DND-41 (cell line): ENCODE measurements at regions not wholly inside any gene's neighbourhood (a gene's known extent, or its start where the extent isn't known, plus 50 kb on each side); places are given as distances from the start of the nearest gene placed in this dataset.

ENCODE experiments used
- ATAC-seq: fragments of 200-7000 bp; cut with Tn5 transposase; 3 replicates; pipeline ENCODE4 v1.9.1; 2021; ENCODE audit warnings: low read depth; ENCODE audit not compliant: insufficient read depth
- DNase-seq: peaks from one replicate; pipeline ENCODE4 v3.0.0-alpha.2; 2020
- H2AFZ ChIP-seq: 2 replicates; pipeline ENCODE4 v1.6.0; 2012; ENCODE audit warnings: low read depth, low read length
- H3K27ac ChIP-seq: 2 replicates; pipeline ENCODE4 v1.5.1; 2012; ENCODE audit warnings: low read length, inconsistent platforms
- H3K27me3 ChIP-seq: fragments of 200-600 bp; sonication (generic); 2 replicates; pipeline ENCODE4 v1.6.0; 2012; ENCODE audit warnings: low read length, mild to moderate bottlenecking, inconsistent platforms; ENCODE audit not compliant: insufficient read depth, poor library complexity
- H3K36me3 ChIP-seq: 2 replicates; pipeline ENCODE4 v1.5.1; 2012; ENCODE audit warnings: low read length, inconsistent platforms; ENCODE audit not compliant: insufficient read depth
- H3K4me1 ChIP-seq: 2 replicates; pipeline ENCODE4 v1.5.1; 2012; ENCODE audit warnings: mild to moderate bottlenecking, low read length; ENCODE audit not compliant: insufficient read depth
- H3K4me2 ChIP-seq: 2 replicates; pipeline ENCODE4 v1.6.0; 2012; ENCODE audit warnings: mild to moderate bottlenecking, moderate library complexity, low read length, inconsistent platforms; ENCODE audit not compliant: insufficient read depth
- H3K4me3 ChIP-seq, 2 experiments: fragments of 200-600 bp in 1 of 2; shearing (Covaris generic) in 1 of 2; 2 replicates each; pipeline ENCODE4 v1.5.1; 2012 to 2016; ENCODE audit warnings: inconsistent platforms in 2 of 2, low read length in 2 of 2, mild to moderate bottlenecking in 2 of 2, low read depth in 1 of 2, moderate library complexity in 1 of 2
- H3K79me2 ChIP-seq: 2 replicates; pipeline ENCODE4 v1.6.0; 2012; ENCODE audit warnings: low read length, inconsistent platforms; ENCODE audit not compliant: insufficient read depth
- H3K9ac ChIP-seq: 2 replicates; pipeline ENCODE4 v1.6.0; 2012; ENCODE audit warnings: low read depth, mild to moderate bottlenecking, inconsistent platforms, low read length, moderate library complexity
- H3K9me3 ChIP-seq: 2 replicates; pipeline ENCODE4 v1.5.1; 2012; ENCODE audit warnings: low read length, moderate library complexity, mild to moderate bottlenecking, inconsistent platforms; ENCODE audit not compliant: insufficient read depth, severe bottlenecking
- H4K20me1 ChIP-seq: 2 replicates; pipeline ENCODE4 v1.6.0; 2012; ENCODE audit warnings: low read length; ENCODE audit not compliant: insufficient read depth
- EZH2 ChIP-seq: IDR thresholded peaks from 3 replicates; pipeline ENCODE4 v1.6.1; 2012; ENCODE audit warnings: borderline replicate concordance, low read depth, mild to moderate bottlenecking, moderate library complexity, low read length, inconsistent platforms; ENCODE audit not compliant: severe bottlenecking
- TF ChIP-seq, protein P1 (sequence below): IDR thresholded peaks from 2 replicates; pipeline ENCODE4 v1.5.1; 2012; ENCODE audit warnings: borderline replicate concordance, low read length, moderate library complexity, mild to moderate bottlenecking; ENCODE audit not compliant: poor library complexity, severe bottlenecking; ENCODE audit errors: extremely low read depth

GRCh38 chr10:111993321-111993720 is 190.2 kb downstream of the GPAM start:
- no peaks in the 10 kb centered on the region for H3K79me2 ChIP-seq
- no peaks in the 10 kb centered on the region for H4K20me1 ChIP-seq
- no peak overlapping the region for H3K27ac ChIP-seq
- DNase-seq (no peak), ATAC-seq (no peak)
- TF ChIP-seq EZH2: no peak
- TF ChIP-seq, protein P1, sequence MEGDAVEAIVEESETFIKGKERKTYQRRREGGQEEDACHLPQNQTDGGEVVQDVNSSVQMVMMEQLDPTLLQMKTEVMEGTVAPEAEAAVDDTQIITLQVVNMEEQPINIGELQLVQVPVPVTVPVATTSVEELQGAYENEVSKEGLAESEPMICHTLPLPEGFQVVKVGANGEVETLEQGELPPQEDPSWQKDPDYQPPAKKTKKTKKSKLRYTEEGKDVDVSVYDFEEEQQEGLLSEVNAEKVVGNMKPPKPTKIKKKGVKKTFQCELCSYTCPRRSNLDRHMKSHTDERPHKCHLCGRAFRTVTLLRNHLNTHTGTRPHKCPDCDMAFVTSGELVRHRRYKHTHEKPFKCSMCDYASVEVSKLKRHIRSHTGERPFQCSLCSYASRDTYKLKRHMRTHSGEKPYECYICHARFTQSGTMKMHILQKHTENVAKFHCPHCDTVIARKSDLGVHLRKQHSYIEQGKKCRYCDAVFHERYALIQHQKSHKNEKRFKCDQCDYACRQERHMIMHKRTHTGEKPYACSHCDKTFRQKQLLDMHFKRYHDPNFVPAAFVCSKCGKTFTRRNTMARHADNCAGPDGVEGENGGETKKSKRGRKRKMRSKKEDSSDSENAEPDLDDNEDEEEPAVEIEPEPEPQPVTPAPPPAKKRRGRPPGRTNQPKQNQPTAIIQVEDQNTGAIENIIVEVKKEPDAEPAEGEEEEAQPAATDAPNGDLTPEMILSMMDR: no peak
- no peak overlapping the region for H2AFZ ChIP-seq
- no peak overlapping the region for H3K9ac ChIP-seq
- no peaks in the 10 kb centered on the region for H3K4me1 ChIP-seq
- H3K4me2 ChIP-seq: no peak overlapping the region
- no peaks in the 10 kb centered on the region for H3K9me3 ChIP-seq
- no peaks in the 10 kb centered on the region for H3K36me3 ChIP-seq
- no peaks in the 10 kb centered on the region for H3K27me3 ChIP-seq
- no peak overlapping the region for H3K4me3 ChIP-seq

- Histone ChIP-seq H3K9ac (no peak overlapping the region), H3K9me3 (no peaks in the 10 kb centered on the region), H3K4me3 (no peak overlapping the region), H3K4me1 (no peaks in the 10 kb centered on the region), H4K20me1 (no peaks in the 10 kb centered on the region), H3K36me3 (no peaks in the 10 kb centered on the region), H3K27me3 (no peaks in the 10 kb centered on the region), H3K4me2 (no peak overlapping the region), H3K27ac (no peak overlapping the region), H2AFZ (no peak overlapping the region), H3K79me2 (no peaks in the 10 kb centered on the region)
- DNase-seq: no peak
- ATAC-seq: no peak
- TF ChIP-seq, protein P1: no peak
- no peak for TF ChIP-seq EZH2
These were observed 189.6 kb downstream of the GPAM start for GRCh38 chr10:111993872-111994426.

- Histone ChIP-seq H3K27me3 (no peaks in the 10 kb centered on the region), H2AFZ (no peak overlapping the region), H4K20me1 (no peaks in the 10 kb centered on the region), H3K79me2 (no peaks in the 10 kb centered on the region), H3K9ac (no peak overlapping the region), H3K36me3 (no peaks in the 10 kb centered on the region), H3K4me3 (no peak overlapping the region), H3K9me3 (no peaks in the 10 kb centered on the region), H3K4me1 (no peaks in the 10 kb centered on the region), H3K27ac (no peak overlapping the region), H3K4me2 (no peak overlapping the region)
- no peak for DNase-seq
- ATAC-seq: no peak
- TF ChIP-seq EZH2: no peak
- TF ChIP-seq, protein P1: no peak
These were observed 187.5 kb downstream of the GPAM start for GRCh38 chr10:111996103-111996502.

- H3K4me1 ChIP-seq: no peaks in the 10 kb centered on the region
- DNase-seq: no peak
- no peaks in the 10 kb centered on the region for H3K27me3 ChIP-seq
- no peaks in the 10 kb centered on the region for H3K36me3 ChIP-seq
- ATAC-seq: no peak
- no peak overlapping the region for H3K4me2 ChIP-seq
- H3K9ac ChIP-seq: no peak overlapping the region
- H3K4me3 ChIP-seq: no peak overlapping the region
- TF ChIP-seq EZH2: no peak
- no peaks in the 10 kb centered on the region for H3K9me3 ChIP-seq
- no peak overlapping the region for H3K27ac ChIP-seq
- no peak overlapping the region for H2AFZ ChIP-seq
- no peaks in the 10 kb centered on the region for H4K20me1 ChIP-seq
- no peaks in the 10 kb centered on the region for H3K79me2 ChIP-seq
These were observed 184.8 kb downstream of the GPAM start for GRCh38 chr10:111998728-111999127.
